ENCODE measurements at regions not wholly inside any gene's neighbourhood (a gene's known extent, or its start where the extent isn't known, plus 50 kb on each side); places are given as distances from the start of the nearest gene placed in this dataset.

DNA sequence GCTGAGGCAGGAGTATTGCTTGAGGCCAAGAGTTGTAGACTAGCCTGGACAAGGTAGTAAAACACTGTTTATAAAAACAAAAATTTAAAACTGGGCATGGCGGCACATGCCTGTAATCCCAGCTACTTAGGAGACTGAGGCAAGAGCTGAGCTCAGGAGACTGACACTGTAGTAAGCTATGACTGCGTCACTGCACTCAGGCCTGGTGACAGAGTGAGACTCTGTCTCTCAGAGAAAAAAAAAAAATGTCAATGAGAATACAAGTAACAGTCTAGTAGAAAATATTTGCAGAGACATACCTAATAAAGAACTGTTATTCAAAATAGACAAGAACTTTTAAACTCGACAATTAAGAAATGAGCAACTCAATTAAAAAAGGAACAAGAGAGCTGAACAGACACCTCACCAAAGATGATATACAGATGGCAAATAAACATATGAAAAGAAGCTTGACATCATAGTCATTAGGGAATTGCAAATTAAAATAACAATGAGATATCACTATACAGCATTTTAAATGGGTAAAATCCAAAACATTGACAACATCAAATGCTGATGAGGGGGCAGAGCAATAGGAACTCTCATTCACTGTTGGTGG is 624.3 kb upstream of the ZEB2 start:
- no peaks in the 10 kb centered on the region for H3K27me3 ChIP-seq
- H3K4me3 ChIP-seq = no peak overlapping the region
- H3K9me3 ChIP-seq = no peaks in the 10 kb centered on the region
- intact Hi-C loops (cut with DNase I; ENCODE audit: low total_unique reads) = no loop called here
- no peak for DNase-seq (ENCODE audit: low spot score in 2 of 2)
- H3K4me1 ChIP-seq = no peaks in the 10 kb centered on the region
- no peak for TF ChIP-seq POLR2A (IDR thresholded peaks at IDR 0.05)
- no peak for TF ChIP-seq POLR2AphosphoS5 (IDR thresholded peaks at IDR 0.05)
- TF ChIP-seq, protein P1, sequence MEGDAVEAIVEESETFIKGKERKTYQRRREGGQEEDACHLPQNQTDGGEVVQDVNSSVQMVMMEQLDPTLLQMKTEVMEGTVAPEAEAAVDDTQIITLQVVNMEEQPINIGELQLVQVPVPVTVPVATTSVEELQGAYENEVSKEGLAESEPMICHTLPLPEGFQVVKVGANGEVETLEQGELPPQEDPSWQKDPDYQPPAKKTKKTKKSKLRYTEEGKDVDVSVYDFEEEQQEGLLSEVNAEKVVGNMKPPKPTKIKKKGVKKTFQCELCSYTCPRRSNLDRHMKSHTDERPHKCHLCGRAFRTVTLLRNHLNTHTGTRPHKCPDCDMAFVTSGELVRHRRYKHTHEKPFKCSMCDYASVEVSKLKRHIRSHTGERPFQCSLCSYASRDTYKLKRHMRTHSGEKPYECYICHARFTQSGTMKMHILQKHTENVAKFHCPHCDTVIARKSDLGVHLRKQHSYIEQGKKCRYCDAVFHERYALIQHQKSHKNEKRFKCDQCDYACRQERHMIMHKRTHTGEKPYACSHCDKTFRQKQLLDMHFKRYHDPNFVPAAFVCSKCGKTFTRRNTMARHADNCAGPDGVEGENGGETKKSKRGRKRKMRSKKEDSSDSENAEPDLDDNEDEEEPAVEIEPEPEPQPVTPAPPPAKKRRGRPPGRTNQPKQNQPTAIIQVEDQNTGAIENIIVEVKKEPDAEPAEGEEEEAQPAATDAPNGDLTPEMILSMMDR (IDR thresholded peaks at IDR 0.05) = no peak
- no peak overlapping the region for H3K27ac ChIP-seq
- no peaks in the 10 kb centered on the region for H3K36me3 ChIP-seq

DNA sequence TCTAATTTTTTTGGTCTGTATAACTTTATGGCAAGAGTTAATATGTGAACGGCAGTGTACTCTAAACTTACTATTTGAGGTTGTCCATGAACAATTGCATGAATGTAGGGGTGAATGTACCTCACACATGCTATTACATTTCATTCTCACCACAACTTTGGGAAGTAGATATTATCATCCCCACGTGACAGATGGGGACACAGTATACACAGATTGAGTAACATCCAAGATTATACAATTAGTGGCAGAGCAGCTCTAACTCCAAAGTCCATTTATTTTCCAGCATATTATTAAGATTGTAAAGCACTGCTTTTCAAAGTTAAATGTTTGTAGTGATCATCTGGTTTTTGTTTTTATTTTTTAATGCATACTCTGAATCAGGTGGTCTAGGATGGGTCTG is 622.1 kb upstream of the ZEB2 start:
- no peak overlapping the region for H3K4me3 ChIP-seq
- no peak for TF ChIP-seq POLR2A (IDR thresholded peaks at IDR 0.05)
- TF ChIP-seq, protein P1 (IDR thresholded peaks at IDR 0.05) = no peak
- no peak for TF ChIP-seq POLR2AphosphoS5 (IDR thresholded peaks at IDR 0.05)
- H3K9me3 ChIP-seq = no peaks in the 10 kb centered on the region
- no peaks in the 10 kb centered on the region for H3K27me3 ChIP-seq
- no peaks in the 10 kb centered on the region for H3K36me3 ChIP-seq
- DNase-seq (ENCODE audit: low spot score in 2 of 2) = no peak
- no peaks in the 10 kb centered on the region for H3K4me1 ChIP-seq
- no peak overlapping the region for H3K27ac ChIP-seq
- intact Hi-C loops (cut with DNase I; ENCODE audit: low total_unique reads) = no loop called here

DNA sequence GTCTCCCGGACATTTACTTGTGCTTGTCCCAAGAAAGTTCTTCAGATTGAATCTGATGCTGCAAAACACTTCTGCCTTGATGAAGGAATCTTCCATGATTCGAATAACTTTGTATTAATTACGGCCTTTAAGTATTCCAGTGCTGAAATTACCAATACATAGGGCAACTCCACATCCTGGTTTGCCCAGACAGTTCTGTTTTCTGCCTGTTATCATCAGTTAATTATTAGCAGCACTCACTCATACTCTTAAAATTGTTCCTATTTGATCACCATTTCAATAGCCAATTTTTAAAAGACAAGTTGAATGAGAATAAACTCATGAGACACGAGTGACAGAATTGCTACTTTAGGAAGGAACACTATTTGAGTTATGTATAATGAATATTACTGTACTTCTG is 620.7 kb upstream of the ZEB2 start:
- no peak for DNase-seq (ENCODE audit: low spot score in 2 of 2)
- no peak overlapping the region for H3K27ac ChIP-seq
- no peaks in the 10 kb centered on the region for H3K4me1 ChIP-seq
- H3K36me3 ChIP-seq = no peaks in the 10 kb centered on the region
- intact Hi-C loops (cut with DNase I; ENCODE audit: low total_unique reads) = no loop called here
- TF ChIP-seq POLR2AphosphoS5 (IDR thresholded peaks at IDR 0.05) (no peak), POLR2A (IDR thresholded peaks at IDR 0.05) (no peak)
- TF ChIP-seq, protein P1 (IDR thresholded peaks at IDR 0.05) = no peak
- H3K27me3 ChIP-seq = no peaks in the 10 kb centered on the region
- H3K9me3 ChIP-seq = no peaks in the 10 kb centered on the region
- no peak overlapping the region for H3K4me3 ChIP-seq

DNA sequence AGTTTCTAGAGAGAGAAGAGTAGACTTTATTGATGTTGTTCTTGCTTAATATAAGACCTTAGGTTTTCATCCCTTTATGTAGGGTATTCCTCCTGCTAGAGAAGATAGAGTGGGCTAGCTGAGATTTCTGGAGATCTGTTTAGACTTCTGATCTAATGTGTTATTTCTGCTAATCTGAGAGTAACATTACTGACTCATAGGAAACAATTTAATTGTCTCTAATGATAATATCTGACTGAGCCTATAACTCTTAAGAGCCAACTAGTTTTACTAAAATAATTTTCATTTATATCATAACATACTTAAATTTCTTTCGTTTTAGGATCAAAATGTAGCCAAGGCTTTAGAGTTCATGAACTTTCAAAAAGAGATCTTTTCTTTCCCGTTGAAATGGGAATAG is 618.7 kb upstream of the ZEB2 start:
- Histone ChIP-seq H3K4me3 (no peak overlapping the region), H3K36me3 (no peaks in the 10 kb centered on the region), H3K4me1 (no peaks in the 10 kb centered on the region), H3K27ac (no peak overlapping the region), H3K9me3 (no peaks in the 10 kb centered on the region), H3K27me3 (no peaks in the 10 kb centered on the region)
- intact Hi-C loops (cut with DNase I; ENCODE audit: low total_unique reads) = no loop called here
- TF ChIP-seq, protein P1 (IDR thresholded peaks at IDR 0.05) = no peak
- TF ChIP-seq POLR2A (IDR thresholded peaks at IDR 0.05) = no peak
- TF ChIP-seq POLR2AphosphoS5 (IDR thresholded peaks at IDR 0.05) = no peak
- no peak for DNase-seq (ENCODE audit: low spot score in 2 of 2)

DNA sequence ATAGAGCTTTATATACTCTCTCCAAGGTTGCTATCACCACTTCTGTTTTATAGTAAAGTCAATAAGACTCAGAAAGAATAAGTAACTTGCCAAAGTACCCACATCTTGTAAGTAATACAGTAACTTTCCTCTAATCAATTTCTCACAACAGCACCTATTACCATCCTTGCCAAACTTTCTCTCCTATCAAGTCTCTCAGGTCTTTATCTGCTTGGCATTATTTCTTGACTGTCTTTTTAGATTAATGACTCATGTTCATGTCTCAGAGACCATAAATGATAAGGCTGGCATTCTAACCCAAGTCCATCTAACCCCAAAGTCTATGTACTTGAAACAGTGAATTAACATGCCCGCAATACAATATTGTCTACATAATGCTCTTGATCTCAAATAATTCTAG is 618.0 kb upstream of the ZEB2 start:
- Histone ChIP-seq H3K4me1 (no peaks in the 10 kb centered on the region), H3K36me3 (no peaks in the 10 kb centered on the region), H3K9me3 (no peaks in the 10 kb centered on the region), H3K4me3 (no peak overlapping the region), H3K27me3 (no peaks in the 10 kb centered on the region), H3K27ac (no peak overlapping the region)
- intact Hi-C loops (cut with DNase I; ENCODE audit: low total_unique reads) = no loop called here
- DNase-seq (ENCODE audit: low spot score in 2 of 2) = no peak
- TF ChIP-seq POLR2A (IDR thresholded peaks at IDR 0.05) (no peak), POLR2AphosphoS5 (IDR thresholded peaks at IDR 0.05) (no peak)
- TF ChIP-seq, protein P1 (IDR thresholded peaks at IDR 0.05) = no peak
